ENCODE measurements at regions not wholly inside any gene's neighbourhood (a gene's known extent, or its start where the extent isn't known, plus 50 kb on each side); places are given as distances from the start of the nearest gene placed in this dataset.

DNA sequence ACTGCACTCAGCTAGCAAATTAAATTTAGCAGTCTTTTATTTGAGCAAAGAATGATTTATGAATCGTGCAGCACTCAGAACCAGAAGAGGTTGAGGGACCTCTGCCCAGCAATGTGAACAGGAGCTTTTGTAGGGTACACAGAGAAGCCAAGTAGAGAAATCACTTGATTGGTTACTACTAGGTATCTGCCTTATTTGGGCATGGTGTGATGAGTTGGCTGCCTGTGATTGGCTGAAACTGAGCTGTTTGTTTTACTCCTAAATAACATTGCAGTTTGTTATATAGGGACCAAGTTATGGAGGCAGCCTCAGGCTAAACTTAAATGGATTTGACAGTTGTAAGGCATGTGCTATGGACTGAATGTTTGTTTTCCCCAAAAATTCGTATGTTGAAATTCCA, 122.5 kb downstream of the RDH14 start:
- no peak for TF ChIP-seq CTCF (conservative IDR thresholded peaks at IDR 0.05)
- no CpG with 5 or more reads among the region's 2 CpGs for WGBS (ENCODE audit: extremely low coverage, insufficient read length, low lambda C conversion rate)
- H2BK5ac ChIP-seq (ENCODE audit: insufficient read length, low read length): no peak overlapping the region

More for the DNA sequence above, 122.5 kb downstream of the RDH14 start:
- Mint-ChIP-seq H3K4me3 (no peak overlapping the region), H3K36me3 (ENCODE audit: insufficient read depth in 1 of 3, low read depth in 3 of 3) (no peaks in the 10 kb centered on the region), H3K27me3 (ENCODE audit: low read depth) (no peaks in the 10 kb centered on the region), H3K9me3 (no peaks in the 10 kb centered on the region), H3K27ac (no peak overlapping the region), H3K4me1 (no peaks in the 10 kb centered on the region; a peak in 1 of 4 replicates)
- Histone ChIP-seq H4K20me1 (ENCODE audit: control insufficient read depth, insufficient read depth, insufficient read length) (no peaks in the 10 kb centered on the region), H2BK12ac (ENCODE audit: insufficient read length, low read depth, low read length) (no peak overlapping the region), H4K8ac (replicated peaks; ENCODE audit: insufficient read length, low read depth, low read length) (no peak overlapping the region), H3K23ac (ENCODE audit: insufficient read length, low read depth, low read length) (no peak overlapping the region), H2BK120ac (ENCODE audit: low read depth, low read length, poor library complexity, severe bottlenecking) (no peak overlapping the region), H4K91ac (ENCODE audit: insufficient read length, low read depth, low read length) (no peak overlapping the region), H2BK20ac (ENCODE audit: low read depth, low read length, poor library complexity, severe bottlenecking) (no peak overlapping the region), H3K27ac (ENCODE audit: insufficient read length, low read depth, low read length) (no peak overlapping the region), H3T11ph (ENCODE audit: low read length) (no peak overlapping the region), H2AK5ac (ENCODE audit: insufficient read length, low read length) (no peak overlapping the region), H3K79me2 (ENCODE audit: insufficient read depth, low read length) (no peaks in the 10 kb centered on the region), H3K27me3 (ENCODE audit: insufficient read depth, low read length) (no peaks in the 10 kb centered on the region), H3K79me1 (ENCODE audit: insufficient read depth, low read depth, low read length, poor library complexity, severe bottlenecking) (no peaks in the 10 kb centered on the region), H4K5ac (ENCODE audit: insufficient read length, low read depth, low read length) (no peak overlapping the region), H3K4ac (ENCODE audit: low read depth, low read length) (no peak overlapping the region), H3K18ac (ENCODE audit: insufficient read length, low read depth, low read length) (no peak overlapping the region), H3K56ac (ENCODE audit: insufficient read length, low read depth, low read length) (no peak overlapping the region), H3K4me2 (ENCODE audit: insufficient read depth, insufficient read length, low read length) (no peak overlapping the region), H3K23me2 (ENCODE audit: insufficient read length, low read depth, low read length, poor library complexity, severe bottlenecking) (no peaks in the 10 kb centered on the region), H2AFZ (ENCODE audit: low read length) (no peak overlapping the region), H2BK15ac (ENCODE audit: low read depth, low read length) (no peak overlapping the region), H3K4me1 (ENCODE audit: insufficient read depth, low read length) (no peaks in the 10 kb centered on the region), H3K14ac (ENCODE audit: insufficient read depth, low read length) (no peak overlapping the region), H3K9ac (ENCODE audit: extremely low read depth, insufficient read length, low read length) (no peak overlapping the region), H3K9me3 (ENCODE audit: control insufficient read depth, low read depth, low read length) (no peaks in the 10 kb centered on the region)
- DNase-seq: no peak
